Astrocyte of the spinal cord (primary cell): ENCODE measurements at regions not wholly inside any gene's neighbourhood (a gene's known extent, or its start where the extent isn't known, plus 50 kb on each side); places are given as distances from the start of the nearest gene placed in this dataset.

Source experiments
- DNase-seq: peaks from one replicate; pipeline ENCODE4 v3.0.0; 2011; ENCODE audit warnings: low read depth, low spot score
- H3K4me3 ChIP-seq: 2 replicates; pipeline ENCODE4 v1.5.1; 2011; ENCODE audit warnings: low read depth, mild to moderate bottlenecking, low read length, moderate library complexity
- CTCF ChIP-seq: IDR thresholded peaks from 2 replicates; pipeline ENCODE4 v1.5.1; 2012; ENCODE audit warnings: low read depth, mild to moderate bottlenecking, low read length, inconsistent platforms
- in situ Hi-C: cut with HindIII; loops from 2 replicates; pipeline ENCODE4 v1.10.0; 2017; ENCODE audit warnings: low sequenced_read_pairs

GRCh38 chr3:144164352-144164751 lies 192.7 kb downstream of the DIPK2A start:
- TF ChIP-seq CTCF, result no peak
- in situ Hi-C loops, result no loop called here

GRCh38 chr3:144165482-144165881 lies 193.9 kb downstream of the DIPK2A start:
- no peak overlapping the region for H3K4me3 ChIP-seq
- in situ Hi-C loops, result no loop called here
- TF ChIP-seq CTCF, result no peak
- DNase-seq, result no peak

More at GRCh38 chr3:144164352-144164751, 192.7 kb downstream of the DIPK2A start:
- no peak overlapping the region for H3K4me3 ChIP-seq
- DNase-seq, result no peak

GRCh38 chr3:144167634-144168033 lies 196.0 kb downstream of the DIPK2A start:
- H3K4me3 ChIP-seq, result no peak overlapping the region
- in situ Hi-C loops, result no loop called here
- DNase-seq, result no peak
- TF ChIP-seq CTCF, result no peak

- TF ChIP-seq CTCF, result no peak
- H3K4me3 ChIP-seq, result no peak overlapping the region
- no peak for DNase-seq
- in situ Hi-C loops, result no loop called here
Measured at GRCh38 chr3:144173491-144173890, 201.9 kb downstream of the DIPK2A start.

- DNase-seq, result no peak
- TF ChIP-seq CTCF, result no peak
- in situ Hi-C loops, result no loop called here
- H3K4me3 ChIP-seq, result no peak overlapping the region
Measured at GRCh38 chr3:144175644-144176425, 204.2 kb downstream of the DIPK2A start.

- no peak for TF ChIP-seq CTCF
- H3K4me3 ChIP-seq, result no peak overlapping the region
- no peak for DNase-seq
- in situ Hi-C loops, result no loop called here
Measured at GRCh38 chr3:144177649-144178048, 206.0 kb downstream of the DIPK2A start.
